ENCODE measurements at regions not wholly inside any gene's neighbourhood (a gene's known extent, or its start where the extent isn't known, plus 50 kb on each side); places are given as distances from the start of the nearest gene placed in this dataset.

DNA sequence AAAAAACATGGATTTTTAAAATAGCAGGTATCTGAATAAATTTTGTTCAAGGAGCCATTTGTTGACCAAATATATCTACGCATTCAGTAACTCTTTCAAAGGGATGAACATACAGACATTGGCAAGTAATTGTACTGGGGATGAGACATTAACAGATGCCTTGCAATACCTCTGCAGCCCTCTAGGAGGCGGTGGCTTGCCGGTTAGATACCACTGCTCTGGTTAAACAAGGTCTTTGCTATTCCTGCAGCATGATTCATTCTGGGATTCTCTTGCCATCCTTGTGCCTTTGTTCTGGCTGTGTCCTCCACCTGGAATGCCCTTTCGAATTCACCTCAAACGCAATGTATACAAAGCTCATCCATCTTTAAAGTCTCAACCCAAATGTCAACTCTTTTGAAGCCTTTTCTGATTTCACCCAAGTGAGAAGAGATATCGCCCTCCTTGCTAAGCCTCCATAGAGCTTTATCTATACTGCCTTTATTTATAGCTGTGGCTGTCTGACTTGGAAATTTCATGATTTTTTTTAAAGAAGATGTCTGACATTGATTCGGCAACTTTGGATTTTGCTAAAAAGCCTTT is 131.0 kb upstream of the SRRM4 start:
- Histone ChIP-seq H3K9me3 (ENCODE audit: control insufficient read depth in 3 of 3, low read length in 3 of 3) (no peaks in the 10 kb centered on the region), H3K27me3 (ENCODE audit: control insufficient read depth in 3 of 3, insufficient read depth in 3 of 3, low read length in 3 of 3) (peaks cover 0 to 11% (median 5%) of the 10 kb centered on the region in 3 donors), H3K27ac (ENCODE audit: low read depth, low read length) (no peak overlapping the region), H3K9ac (ENCODE audit: low read depth in 1 of 3, low read length in 3 of 3) (no peak overlapping the region), H3K4me1 (ENCODE audit: control insufficient read depth in 3 of 3, insufficient read depth in 3 of 3, low read length in 3 of 3) (no peaks in the 10 kb centered on the region), H3K36me3 (ENCODE audit: control insufficient read depth in 3 of 3, insufficient read depth in 3 of 3, low read length in 3 of 3) (no peaks in the 10 kb centered on the region), H3K4me3 (ENCODE audit: low read length in 3 of 3) (no peak overlapping the region)

DNA sequence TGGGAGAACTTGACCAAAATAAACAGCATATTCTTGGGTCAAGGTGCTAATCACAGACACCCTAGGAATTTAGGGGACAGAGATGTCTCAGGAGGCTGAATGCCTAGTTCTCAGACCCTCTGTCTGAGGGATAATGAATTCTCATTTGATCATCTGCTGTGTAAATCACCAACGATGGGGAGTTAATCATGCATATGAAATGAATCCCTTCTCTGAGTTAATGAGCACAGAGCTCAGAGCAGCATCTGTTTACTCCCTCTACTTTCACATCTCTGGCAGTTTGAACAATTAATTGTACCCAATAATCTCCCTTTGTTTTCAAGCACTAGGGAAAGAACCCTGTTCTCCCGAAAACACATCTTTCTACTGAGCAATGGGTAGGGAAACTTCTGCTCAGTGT is 129.4 kb upstream of the SRRM4 start:
- Histone ChIP-seq H3K9me3 (ENCODE audit: control insufficient read depth in 3 of 3, low read length in 3 of 3) (no peaks in the 10 kb centered on the region), H3K27me3 (ENCODE audit: control insufficient read depth in 3 of 3, insufficient read depth in 3 of 3, low read length in 3 of 3) (peaks cover 0 to 8% (median 5%) of the 10 kb centered on the region in 3 donors), H3K27ac (ENCODE audit: low read depth, low read length) (no peak overlapping the region), H3K36me3 (ENCODE audit: control insufficient read depth in 3 of 3, insufficient read depth in 3 of 3, low read length in 3 of 3) (no peaks in the 10 kb centered on the region), H3K4me1 (ENCODE audit: control insufficient read depth in 3 of 3, insufficient read depth in 3 of 3, low read length in 3 of 3) (no peaks in the 10 kb centered on the region), H3K9ac (ENCODE audit: low read depth in 1 of 3, low read length in 3 of 3) (no peak overlapping the region), H3K4me3 (ENCODE audit: low read length in 3 of 3) (no peak overlapping the region)

GRCh38 chr12:118853634-118854033 is 127.7 kb upstream of the SRRM4 start:
- no peaks in the 10 kb centered on the region for H3K4me1 ChIP-seq (ENCODE audit: control insufficient read depth in 3 of 3, insufficient read depth in 3 of 3, low read length in 3 of 3)
- H3K9me3 ChIP-seq (ENCODE audit: control insufficient read depth in 3 of 3, low read length in 3 of 3) = no peaks in the 10 kb centered on the region
- no peaks in the 10 kb centered on the region for H3K36me3 ChIP-seq (ENCODE audit: control insufficient read depth in 3 of 3, insufficient read depth in 3 of 3, low read length in 3 of 3)
- H3K27ac ChIP-seq (ENCODE audit: low read depth, low read length) = no peak overlapping the region
- H3K9ac ChIP-seq (ENCODE audit: low read depth in 1 of 3, low read length in 3 of 3) = no peak overlapping the region
- H3K27me3 ChIP-seq (ENCODE audit: control insufficient read depth in 3 of 3, insufficient read depth in 3 of 3, low read length in 3 of 3) = peaks cover 0 to 5% (median 5%) of the 10 kb centered on the region in 3 donors
- no peak overlapping the region for H3K4me3 ChIP-seq (ENCODE audit: low read length in 3 of 3)

DNA sequence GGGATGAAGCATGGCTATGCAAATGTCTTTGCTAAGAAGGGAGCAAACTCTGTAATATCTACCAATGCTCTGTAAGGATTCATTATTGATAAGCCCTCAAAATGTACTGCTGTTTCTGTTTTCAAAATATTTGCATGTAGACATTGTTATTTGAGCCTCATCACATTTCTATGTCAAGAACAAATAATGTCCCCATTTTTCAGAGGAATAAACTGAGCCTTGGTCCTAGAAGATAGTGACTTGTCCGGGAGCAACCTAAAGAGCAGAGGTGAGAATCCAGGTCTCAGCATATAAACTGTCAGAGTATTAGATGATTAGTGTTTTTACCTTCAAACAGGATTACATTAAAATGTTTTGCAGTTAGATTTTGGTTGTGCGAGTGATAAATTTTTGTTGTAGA is 125.5 kb upstream of the SRRM4 start:
- Histone ChIP-seq H3K27ac (ENCODE audit: low read depth, low read length) (no peak overlapping the region), H3K4me1 (ENCODE audit: control insufficient read depth in 3 of 3, insufficient read depth in 3 of 3, low read length in 3 of 3) (no peaks in the 10 kb centered on the region)

GRCh38 chr12:118866346-118866745 is 115.0 kb upstream of the SRRM4 start:
- Histone ChIP-seq H3K4me1 (ENCODE audit: control insufficient read depth in 3 of 3, insufficient read depth in 3 of 3, low read length in 3 of 3) (no peaks in the 10 kb centered on the region), H3K36me3 (ENCODE audit: control insufficient read depth in 3 of 3, insufficient read depth in 3 of 3, low read length in 3 of 3) (no peaks in the 10 kb centered on the region), H3K4me3 (ENCODE audit: low read length in 3 of 3) (no peak overlapping the region), H3K9ac (ENCODE audit: low read depth in 1 of 3, low read length in 3 of 3) (no peak overlapping the region), H3K9me3 (ENCODE audit: control insufficient read depth in 3 of 3, low read length in 3 of 3) (no peaks in the 10 kb centered on the region), H3K27me3 (ENCODE audit: control insufficient read depth in 3 of 3, insufficient read depth in 3 of 3, low read length in 3 of 3) (peaks cover 0 to under 1% (median 0%) of the 10 kb centered on the region in 3 donors), H3K27ac (ENCODE audit: low read depth, low read length) (no peak overlapping the region)

More for the DNA sequence above, 125.5 kb upstream of the SRRM4 start:
- Histone ChIP-seq H3K27me3 (ENCODE audit: control insufficient read depth in 3 of 3, insufficient read depth in 3 of 3, low read length in 3 of 3) (peaks cover 3 to 5% (median 5%) of the 10 kb centered on the region in 3 donors), H3K9me3 (ENCODE audit: control insufficient read depth in 3 of 3, low read length in 3 of 3) (no peaks in the 10 kb centered on the region), H3K4me3 (ENCODE audit: low read length in 3 of 3) (no peak overlapping the region), H3K9ac (ENCODE audit: low read depth in 1 of 3, low read length in 3 of 3) (no peak overlapping the region), H3K36me3 (ENCODE audit: control insufficient read depth in 3 of 3, insufficient read depth in 3 of 3, low read length in 3 of 3) (no peaks in the 10 kb centered on the region)

DNA sequence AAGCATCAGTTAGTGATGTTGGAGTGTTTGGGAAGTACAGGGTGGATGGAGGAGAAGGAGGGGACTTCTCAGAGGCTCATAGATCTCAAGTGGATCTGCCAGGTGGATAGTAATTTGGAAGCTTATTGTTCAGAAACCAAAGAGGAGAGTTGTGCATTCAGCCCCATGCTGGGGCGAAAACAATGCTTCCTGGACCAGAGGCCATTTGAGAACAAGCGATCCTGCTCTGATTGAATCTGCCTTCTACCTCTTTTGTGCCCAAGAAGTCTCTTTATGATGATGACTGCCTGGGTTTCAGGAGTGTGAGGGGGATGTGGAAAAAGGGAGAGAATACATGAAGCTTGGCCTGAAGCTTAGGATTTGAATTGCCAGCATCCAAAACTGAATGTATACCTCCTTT is 110.8 kb upstream of the SRRM4 start:
- Histone ChIP-seq H3K36me3 (ENCODE audit: control insufficient read depth in 3 of 3, insufficient read depth in 3 of 3, low read length in 3 of 3) (no peaks in the 10 kb centered on the region), H3K4me3 (ENCODE audit: low read length in 3 of 3) (no peak overlapping the region), H3K9ac (ENCODE audit: low read depth in 1 of 3, low read length in 3 of 3) (no peak overlapping the region), H3K27ac (ENCODE audit: low read depth, low read length) (no peak overlapping the region), H3K4me1 (ENCODE audit: control insufficient read depth in 3 of 3, insufficient read depth in 3 of 3, low read length in 3 of 3) (no peaks in the 10 kb centered on the region), H3K9me3 (ENCODE audit: control insufficient read depth in 3 of 3, low read length in 3 of 3) (no peaks in the 10 kb centered on the region), H3K27me3 (ENCODE audit: control insufficient read depth in 3 of 3, insufficient read depth in 3 of 3, low read length in 3 of 3) (no peaks in the 10 kb centered on the region)

- peaks cover 0 to 3% (median 2%) of the 10 kb centered on the region in 3 donors for H3K27me3 ChIP-seq (ENCODE audit: control insufficient read depth in 3 of 3, insufficient read depth in 3 of 3, low read length in 3 of 3)
These were observed 106.4 kb upstream of the SRRM4 start for GRCh38 chr12:118874698-118875548.

GRCh38 chr12:118880720-118881493 is 100.4 kb upstream of the SRRM4 start:
- Histone ChIP-seq H3K27ac (ENCODE audit: low read depth, low read length) (no peak overlapping the region), H3K4me3 (ENCODE audit: low read length in 3 of 3) (no peak overlapping the region), H3K36me3 (ENCODE audit: control insufficient read depth in 3 of 3, insufficient read depth in 3 of 3, low read length in 3 of 3) (no peaks in the 10 kb centered on the region), H3K9ac (ENCODE audit: low read depth in 1 of 3, low read length in 3 of 3) (no peak overlapping the region), H3K27me3 (ENCODE audit: control insufficient read depth in 3 of 3, insufficient read depth in 3 of 3, low read length in 3 of 3) (peaks cover 0 to 7% (median 2%) of the 10 kb centered on the region in 3 donors), H3K4me1 (ENCODE audit: control insufficient read depth in 3 of 3, insufficient read depth in 3 of 3, low read length in 3 of 3) (no peaks in the 10 kb centered on the region), H3K9me3 (ENCODE audit: control insufficient read depth in 3 of 3, low read length in 3 of 3) (no peaks in the 10 kb centered on the region)

More at GRCh38 chr12:118874698-118875548, 106.4 kb upstream of the SRRM4 start:
- Histone ChIP-seq H3K27ac (ENCODE audit: low read depth, low read length) (no peak overlapping the region), H3K4me1 (ENCODE audit: control insufficient read depth in 3 of 3, insufficient read depth in 3 of 3, low read length in 3 of 3) (no peaks in the 10 kb centered on the region), H3K9ac (ENCODE audit: low read depth in 1 of 3, low read length in 3 of 3) (no peak overlapping the region), H3K36me3 (ENCODE audit: control insufficient read depth in 3 of 3, insufficient read depth in 3 of 3, low read length in 3 of 3) (no peaks in the 10 kb centered on the region), H3K9me3 (ENCODE audit: control insufficient read depth in 3 of 3, low read length in 3 of 3) (no peaks in the 10 kb centered on the region), H3K4me3 (ENCODE audit: low read length in 3 of 3) (no peak overlapping the region)

- no peak overlapping the region for H3K9ac ChIP-seq (ENCODE audit: low read depth in 1 of 3, low read length in 3 of 3)
These were observed 97.1 kb upstream of the SRRM4 start for GRCh38 chr12:118884226-118884625.

DNA sequence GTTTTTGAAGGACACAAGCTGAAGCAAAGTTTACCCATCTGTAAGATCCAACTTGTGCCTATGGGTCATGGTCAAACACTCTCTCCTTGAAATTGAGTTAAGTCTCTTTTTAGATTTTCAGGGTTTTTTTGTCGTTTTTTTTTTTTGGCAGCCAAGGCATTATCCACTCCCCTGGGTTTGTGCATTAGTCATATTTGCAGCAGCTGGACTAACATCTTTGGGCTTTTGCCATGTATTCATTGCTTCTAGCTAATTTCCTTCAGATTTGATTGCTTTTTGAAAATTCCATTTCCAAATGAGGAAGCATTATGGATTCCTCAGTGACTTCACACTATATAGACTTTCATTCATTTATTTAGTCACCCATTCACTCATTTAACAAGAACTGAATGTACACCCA is 80.3 kb upstream of the SRRM4 start:
- no peak overlapping the region for H3K9ac ChIP-seq (ENCODE audit: low read depth in 1 of 3, low read length in 3 of 3)
- H3K27ac ChIP-seq (ENCODE audit: low read depth, low read length) = no peak overlapping the region
- no peaks in the 10 kb centered on the region for H3K9me3 ChIP-seq (ENCODE audit: control insufficient read depth in 3 of 3, low read length in 3 of 3)
- no peaks in the 10 kb centered on the region for H3K27me3 ChIP-seq (ENCODE audit: control insufficient read depth in 3 of 3, insufficient read depth in 3 of 3, low read length in 3 of 3)
- H3K36me3 ChIP-seq (ENCODE audit: control insufficient read depth in 3 of 3, insufficient read depth in 3 of 3, low read length in 3 of 3) = no peaks in the 10 kb centered on the region
- H3K4me1 ChIP-seq (ENCODE audit: control insufficient read depth in 3 of 3, insufficient read depth in 3 of 3, low read length in 3 of 3) = no peaks in the 10 kb centered on the region
- no peak overlapping the region for H3K4me3 ChIP-seq (ENCODE audit: low read length in 3 of 3)

More at GRCh38 chr12:118884226-118884625, 97.1 kb upstream of the SRRM4 start:
- no peaks in the 10 kb centered on the region for H3K4me1 ChIP-seq (ENCODE audit: control insufficient read depth in 3 of 3, insufficient read depth in 3 of 3, low read length in 3 of 3)
- H3K27ac ChIP-seq (ENCODE audit: low read depth, low read length) = no peak overlapping the region
- no peaks in the 10 kb centered on the region for H3K36me3 ChIP-seq (ENCODE audit: control insufficient read depth in 3 of 3, insufficient read depth in 3 of 3, low read length in 3 of 3)
- H3K9me3 ChIP-seq (ENCODE audit: control insufficient read depth in 3 of 3, low read length in 3 of 3) = no peaks in the 10 kb centered on the region
- peaks cover 0 to 4% (median 0%) of the 10 kb centered on the region in 3 donors for H3K27me3 ChIP-seq (ENCODE audit: control insufficient read depth in 3 of 3, insufficient read depth in 3 of 3, low read length in 3 of 3)
- H3K4me3 ChIP-seq (ENCODE audit: low read length in 3 of 3) = no peak overlapping the region
